ENCODE measurements at regions not wholly inside any gene's neighbourhood (a gene's known extent, or its start where the extent isn't known, plus 50 kb on each side); places are given as distances from the start of the nearest gene placed in this dataset.

- TF ChIP-seq CTCF (IDR thresholded peaks at IDR 0.05) (no peak), POLR2AphosphoS5 (IDR thresholded peaks at IDR 0.05) (no peak), POLR2A (IDR thresholded peaks at IDR 0.05) (no peak)
Measured at GRCh38 chr13:79939689-79940088, 401.2 kb downstream of the SPRY2 start.

All from breast epithelium (tissue), 3 donors.